Activated CD4-positive, alpha-beta T cell treated with anti-CD3 and anti-CD28 coated beads for 36 hours (primary cell): ENCODE measurements at regions not wholly inside any gene's neighbourhood (a gene's known extent, or its start where the extent isn't known, plus 50 kb on each side); places are given as distances from the start of the nearest gene placed in this dataset.

Source experiments
- ATAC-seq: fragments of 200-7000 bp; cut with Tn5 transposase; one replicate; pipeline ENCODE4 v1.10.0; 2021; ENCODE audit warnings: mild to moderate bottlenecking, moderate library complexity
- CTCF ChIA-PET: fragments of 350-600 bp; sonication (Branson Sonifier 250); formaldehyde crosslinking; loops from one replicate; lab custom pipeline; 2021; ENCODE audit warnings: antibody characterized with exemption; lab: Charles Lee
- POLR2A ChIA-PET: fragments of 350-600 bp; sonication (Branson Sonifier 250); formaldehyde crosslinking; loops from one replicate; lab custom pipeline; 2021; ENCODE audit warnings: antibody characterized with exemption, inconsistent platforms; lab: Charles Lee
- DNase-seq: peaks from one replicate; pipeline ENCODE4 v3.0.0-alpha.2; 2020
- H3K27ac Mint-ChIP-seq: one replicate; pipeline ENCODE4 v1.8.0; 2021; ENCODE audit warnings: mixed read lengths
- H3K27me3 Mint-ChIP-seq: one replicate; pipeline ENCODE4 v1.8.0; 2021; ENCODE audit warnings: mixed read lengths
- H3K36me3 Mint-ChIP-seq: one replicate; pipeline ENCODE4 v1.8.0; 2021; ENCODE audit warnings: low read depth, mixed read lengths
- H3K4me1 Mint-ChIP-seq: one replicate; pipeline ENCODE4 v1.8.0; 2021; ENCODE audit warnings: mixed read lengths
- H3K4me3 Mint-ChIP-seq: one replicate; pipeline ENCODE4 v1.8.0; 2021; ENCODE audit warnings: mild to moderate bottlenecking, moderate library complexity, mixed read lengths
- H3K9me3 Mint-ChIP-seq: one replicate; pipeline ENCODE4 v1.8.0; 2021; ENCODE audit warnings: low read depth, mixed read lengths
- intact Hi-C, 2 experiments: fragments of 100-400 bp; cut with DNase I in 1 of 2; cut with micrococcal nuclease in 1 of 2; formaldehyde crosslinking; loops; one replicate each; pipeline versions ENCODE4 v1.14.2 to v1.15.1; 2022 to 2024; cut with DNase I, micrococcal nuclease

DNA sequence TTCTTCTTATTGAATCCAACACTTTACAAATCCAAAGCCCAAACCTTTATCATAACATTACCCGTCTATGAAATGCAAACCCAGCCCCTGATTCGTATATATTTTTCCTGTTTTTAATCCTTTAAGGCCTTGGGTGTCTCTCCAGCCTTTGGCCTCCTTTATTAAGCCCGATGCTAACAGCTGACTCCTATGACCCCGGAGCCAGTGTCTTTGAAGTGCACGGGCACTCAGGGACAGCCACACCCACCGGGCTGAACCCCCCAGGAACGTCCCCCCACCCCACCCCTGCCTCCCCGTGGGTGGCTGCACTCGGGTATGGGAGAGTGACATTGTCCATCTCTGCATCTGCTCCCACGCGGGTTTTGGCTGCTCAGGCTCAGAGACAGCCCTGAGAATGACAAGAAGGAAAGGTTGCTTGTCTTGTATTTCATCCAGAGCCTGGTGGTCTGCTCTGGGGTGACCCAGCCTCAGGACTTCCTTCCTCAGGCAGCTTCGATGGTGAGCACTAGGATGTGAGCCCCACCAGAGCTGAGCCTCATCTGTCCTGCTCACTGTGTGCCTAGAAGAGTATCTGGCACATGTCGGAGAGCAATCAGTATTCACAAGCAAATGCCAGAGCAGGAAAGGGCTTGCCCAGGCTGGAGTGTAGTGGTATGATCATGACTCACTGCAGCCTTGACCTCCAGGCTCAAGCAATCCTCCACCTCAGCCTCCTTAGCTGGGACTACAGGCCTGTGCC is 210.4 kb downstream of the SKIDA1 start:
- ATAC-seq, result no peak
- no peaks in the 10 kb centered on the region for H3K36me3 Mint-ChIP-seq
- ChIA-PET POLR2A (no interaction called here), CTCF (interaction anchor here (0.6 kb wide), 1 partner anchor 218 kb away, joined by 3 read pairs; no protein-coding TSS in a partner anchor)
- H3K27me3 Mint-ChIP-seq, result no peaks in the 10 kb centered on the region
- H3K9me3 Mint-ChIP-seq, result no peaks in the 10 kb centered on the region
- H3K27ac Mint-ChIP-seq, result no peak overlapping the region
- H3K4me3 Mint-ChIP-seq, result no peak overlapping the region
- no peak for DNase-seq
- no peaks in the 10 kb centered on the region for H3K4me1 Mint-ChIP-seq
- intact Hi-C loops, result no loop called here

DNA sequence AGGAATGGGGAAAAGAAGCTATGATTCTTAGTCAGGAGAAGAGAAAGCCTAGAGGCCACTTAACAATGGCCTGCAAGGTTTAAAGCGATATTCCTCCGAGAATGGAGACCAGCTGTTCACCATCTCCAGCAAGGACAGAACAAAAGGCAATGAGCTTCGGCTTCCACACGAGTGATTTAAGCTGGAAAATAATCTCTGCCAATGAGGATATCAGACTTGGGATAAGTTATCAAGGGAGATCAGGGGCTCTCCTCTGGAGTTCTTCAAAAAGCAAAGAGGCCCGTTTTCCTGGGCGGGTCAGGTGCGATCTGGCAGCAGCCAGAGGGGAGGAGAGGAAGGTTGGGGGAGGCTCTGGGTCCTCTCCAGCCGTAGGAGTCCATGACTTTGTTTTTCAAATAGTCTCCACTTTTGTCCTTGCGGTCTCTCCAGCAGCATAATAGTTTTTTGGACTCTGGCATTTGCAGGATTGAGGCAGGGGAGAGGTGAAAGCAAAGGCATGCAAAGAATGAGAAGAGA is 211.3 kb downstream of the SKIDA1 start:
- DNase-seq (no peak), ATAC-seq (no peak)
- no peak overlapping the region for H3K27ac Mint-ChIP-seq
- no peaks in the 10 kb centered on the region for H3K27me3 Mint-ChIP-seq
- intact Hi-C loops, result no loop called here
- POLR2A ChIA-PET, result no interaction called here
- H3K9me3 Mint-ChIP-seq, result no peaks in the 10 kb centered on the region
- CTCF ChIA-PET, result interaction anchor here (0.6 to 0.9 kb wide), 5 partner anchors 35 to 1159 kb away, joined by 3 to 4 read pairs (median 3); no protein-coding TSS in a partner anchor
- H3K36me3 Mint-ChIP-seq, result no peaks in the 10 kb centered on the region
- H3K4me3 Mint-ChIP-seq, result no peak overlapping the region
- H3K4me1 Mint-ChIP-seq, result no peaks in the 10 kb centered on the region

DNA sequence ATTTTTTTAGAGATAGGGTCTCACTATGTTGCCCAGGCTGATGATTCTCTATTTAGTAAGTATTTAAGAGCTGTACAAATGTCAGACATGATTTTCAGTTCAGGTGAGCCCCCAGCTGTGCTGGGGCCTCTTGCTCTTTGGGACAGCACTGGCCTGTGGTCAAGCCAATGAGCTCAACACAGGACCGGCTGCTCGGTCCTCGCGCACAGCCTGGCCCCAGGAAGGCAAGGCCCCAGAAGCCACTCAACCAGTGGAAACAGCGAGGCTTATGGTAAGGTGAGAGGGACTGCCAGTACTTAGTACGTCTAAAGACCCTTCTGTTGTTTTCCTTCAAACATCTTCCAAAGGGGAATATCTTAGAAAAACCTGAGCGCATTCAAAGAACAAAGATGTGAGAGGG is 211.8 kb downstream of the SKIDA1 start:
- ATAC-seq (no peak), DNase-seq (no peak)
- ChIA-PET CTCF (interaction anchor here (0.6 to 0.9 kb wide), 5 partner anchors 34 to 1158 kb away, joined by 3 to 4 read pairs (median 3); no protein-coding TSS in a partner anchor), POLR2A (no interaction called here)
- Mint-ChIP-seq H3K27me3 (no peaks in the 10 kb centered on the region), H3K27ac (no peak overlapping the region), H3K9me3 (no peaks in the 10 kb centered on the region), H3K4me3 (no peak overlapping the region), H3K36me3 (no peaks in the 10 kb centered on the region), H3K4me1 (no peaks in the 10 kb centered on the region)
- intact Hi-C loops, result no loop called here

DNA sequence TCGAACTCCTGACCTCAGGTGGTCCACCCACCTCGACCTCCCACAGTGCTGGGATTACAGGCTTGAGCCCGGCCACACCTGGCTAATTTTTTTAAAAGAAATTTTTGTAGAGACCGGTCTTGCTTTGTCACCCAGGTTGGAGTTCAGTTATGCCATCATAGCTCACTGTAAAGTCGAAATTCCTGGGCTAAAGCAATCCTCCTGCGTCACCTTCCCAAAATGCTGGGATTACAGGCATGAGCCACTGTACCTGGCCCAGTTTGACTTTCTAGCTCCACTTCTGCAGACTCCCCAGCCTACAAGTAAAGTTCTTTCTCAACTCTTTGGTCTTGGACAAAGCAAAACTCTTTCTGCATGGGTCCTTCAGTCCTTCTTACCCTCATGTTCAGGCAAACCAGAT is 214.1 kb downstream of the SKIDA1 start:
- Mint-ChIP-seq H3K36me3 (no peaks in the 10 kb centered on the region), H3K27ac (no peak overlapping the region), H3K4me3 (no peak overlapping the region), H3K27me3 (no peaks in the 10 kb centered on the region), H3K4me1 (no peaks in the 10 kb centered on the region), H3K9me3 (no peaks in the 10 kb centered on the region)
- ChIA-PET CTCF (no interaction called here), POLR2A (no interaction called here)
- intact Hi-C loops, result no loop called here
- DNase-seq (no peak), ATAC-seq (no peak)

DNA sequence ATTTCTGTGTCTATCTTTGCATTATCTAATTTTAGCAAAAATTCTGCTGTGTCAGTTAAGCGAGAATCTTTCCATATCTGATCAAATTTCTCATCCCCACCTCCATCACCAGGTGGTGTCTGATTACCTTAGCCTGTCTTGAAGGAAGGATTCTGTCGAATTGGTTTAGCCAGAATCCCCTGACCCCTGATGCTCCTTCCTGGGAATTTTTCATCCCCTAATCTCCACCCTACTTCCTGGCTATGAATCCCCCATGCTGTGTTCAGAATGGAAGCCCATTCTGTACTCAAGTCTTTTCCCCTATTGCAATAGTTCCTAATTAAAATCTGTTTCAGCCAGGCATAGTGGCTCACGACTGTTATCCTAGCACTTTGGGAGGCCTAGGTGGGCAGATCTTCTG is 216.1 kb downstream of the SKIDA1 start:
- DNase-seq (no peak), ATAC-seq (no peak)
- Mint-ChIP-seq H3K4me1 (no peaks in the 10 kb centered on the region), H3K9me3 (no peaks in the 10 kb centered on the region), H3K4me3 (no peak overlapping the region), H3K27me3 (no peaks in the 10 kb centered on the region), H3K36me3 (no peaks in the 10 kb centered on the region), H3K27ac (no peak overlapping the region)
- POLR2A ChIA-PET, result no interaction called here
- CTCF ChIA-PET, result no interaction called here
- intact Hi-C loops, result no loop called here

DNA sequence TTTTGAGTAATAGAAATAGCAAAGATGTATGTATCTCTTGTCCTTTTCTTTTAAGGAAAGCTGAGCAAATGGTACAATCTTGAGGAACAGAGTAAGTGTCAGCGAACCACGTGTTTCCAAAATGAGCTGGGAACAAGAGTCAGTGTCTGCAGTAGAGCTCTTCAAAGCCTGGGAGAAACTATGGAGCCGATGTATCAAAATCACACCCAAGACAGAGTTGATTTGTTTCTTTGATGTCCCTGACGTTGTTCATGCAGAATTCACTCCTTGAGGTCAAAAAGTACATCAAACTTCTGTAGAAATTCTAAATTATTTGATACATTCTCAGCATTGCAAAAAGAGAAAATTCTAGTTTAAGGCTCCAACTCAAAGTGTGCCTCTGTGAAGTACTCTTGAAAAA is 216.5 kb downstream of the SKIDA1 start:
- H3K4me3 Mint-ChIP-seq, result no peak overlapping the region
- ATAC-seq (no peak), DNase-seq (no peak)
- H3K4me1 Mint-ChIP-seq, result no peaks in the 10 kb centered on the region
- CTCF ChIA-PET, result no interaction called here
- no peaks in the 10 kb centered on the region for H3K36me3 Mint-ChIP-seq
- POLR2A ChIA-PET, result no interaction called here
- H3K9me3 Mint-ChIP-seq, result no peaks in the 10 kb centered on the region
- H3K27me3 Mint-ChIP-seq, result no peaks in the 10 kb centered on the region
- H3K27ac Mint-ChIP-seq, result no peak overlapping the region
- intact Hi-C loops, result no loop called here

DNA sequence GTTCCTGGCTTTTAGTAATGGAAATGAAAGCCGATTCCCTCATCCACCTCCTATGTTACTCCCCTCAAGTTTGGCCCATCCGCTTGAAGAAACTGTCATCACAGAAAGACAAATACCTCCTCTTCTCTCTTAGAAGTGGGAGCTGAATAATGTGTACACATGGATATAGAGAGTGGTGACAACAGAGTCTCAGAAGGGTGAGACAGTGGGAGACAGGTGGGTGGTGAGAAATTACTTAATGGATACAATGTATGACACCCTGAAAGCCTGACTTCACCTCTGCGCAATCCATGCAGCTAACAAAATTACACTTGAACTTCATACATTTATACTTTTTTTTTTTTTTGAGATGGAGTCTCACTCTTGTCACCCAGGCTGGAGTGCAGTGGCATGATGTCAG is 217.5 kb downstream of the SKIDA1 start:
- Mint-ChIP-seq H3K9me3 (no peaks in the 10 kb centered on the region), H3K27me3 (no peaks in the 10 kb centered on the region), H3K4me1 (no peaks in the 10 kb centered on the region), H3K4me3 (no peak overlapping the region), H3K27ac (no peak overlapping the region), H3K36me3 (no peaks in the 10 kb centered on the region)
- ChIA-PET POLR2A (no interaction called here), CTCF (interaction anchor here (0.6 kb wide), 1 partner anchor 229 kb away, joined by 4 read pairs; no protein-coding TSS in a partner anchor)
- DNase-seq (no peak), ATAC-seq (no peak)
- intact Hi-C loops, result no loop called here

DNA sequence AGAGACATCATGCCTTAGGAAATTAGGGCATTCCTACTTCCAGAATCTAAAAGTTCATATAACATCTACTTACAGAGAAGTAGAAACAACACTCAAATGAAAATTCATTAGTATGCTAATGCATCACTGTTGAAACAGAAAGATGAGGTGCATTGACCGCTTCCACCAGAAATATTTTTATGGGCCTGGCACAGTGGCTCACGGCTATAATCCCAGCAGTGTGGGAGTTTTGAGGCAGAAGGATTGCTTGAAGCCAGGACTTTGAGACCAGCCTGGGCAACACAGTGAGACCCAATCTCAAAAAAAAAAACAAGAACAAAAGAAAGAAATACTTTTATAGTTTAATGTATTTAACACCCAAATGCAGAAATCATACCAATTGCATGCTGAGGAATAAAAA is 220.9 kb downstream of the SKIDA1 start:
- CTCF ChIA-PET, result no interaction called here

DNA sequence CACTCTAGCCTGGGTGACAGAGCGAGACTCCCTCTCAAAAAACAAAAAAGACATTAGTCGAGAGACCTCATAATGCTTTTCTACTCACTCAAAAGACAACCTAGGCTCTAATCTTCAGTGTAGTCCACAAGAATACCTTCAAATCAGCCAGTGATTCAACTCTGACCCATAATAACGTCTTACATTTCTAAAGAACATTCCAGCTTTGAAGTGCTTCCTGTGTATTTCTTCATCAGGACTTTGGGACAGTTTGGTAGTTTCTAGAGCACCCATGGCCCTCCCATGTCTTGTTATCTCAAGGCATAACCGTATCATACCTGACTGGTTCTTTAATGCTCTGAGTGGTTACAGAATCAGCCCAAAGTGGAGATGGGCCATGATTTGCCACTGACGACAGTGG is 221.3 kb downstream of the SKIDA1 start:
- ChIA-PET CTCF (no interaction called here), POLR2A (no interaction called here)
- H3K27ac Mint-ChIP-seq, result no peak overlapping the region
- no peaks in the 10 kb centered on the region for H3K27me3 Mint-ChIP-seq
- H3K9me3 Mint-ChIP-seq, result no peaks in the 10 kb centered on the region
- DNase-seq (no peak), ATAC-seq (no peak)
- H3K4me1 Mint-ChIP-seq, result no peaks in the 10 kb centered on the region
- H3K4me3 Mint-ChIP-seq, result no peak overlapping the region
- H3K36me3 Mint-ChIP-seq, result no peaks in the 10 kb centered on the region
- intact Hi-C loops, result no loop called here

More for the DNA sequence above, 220.9 kb downstream of the SKIDA1 start:
- DNase-seq, result no peak
- Mint-ChIP-seq H3K27me3 (no peaks in the 10 kb centered on the region), H3K4me3 (no peak overlapping the region), H3K9me3 (no peaks in the 10 kb centered on the region), H3K4me1 (no peaks in the 10 kb centered on the region), H3K27ac (no peak overlapping the region), H3K36me3 (no peaks in the 10 kb centered on the region)
- intact Hi-C loops, result no loop called here
- POLR2A ChIA-PET, result no interaction called here
- ATAC-seq, result no peak

DNA sequence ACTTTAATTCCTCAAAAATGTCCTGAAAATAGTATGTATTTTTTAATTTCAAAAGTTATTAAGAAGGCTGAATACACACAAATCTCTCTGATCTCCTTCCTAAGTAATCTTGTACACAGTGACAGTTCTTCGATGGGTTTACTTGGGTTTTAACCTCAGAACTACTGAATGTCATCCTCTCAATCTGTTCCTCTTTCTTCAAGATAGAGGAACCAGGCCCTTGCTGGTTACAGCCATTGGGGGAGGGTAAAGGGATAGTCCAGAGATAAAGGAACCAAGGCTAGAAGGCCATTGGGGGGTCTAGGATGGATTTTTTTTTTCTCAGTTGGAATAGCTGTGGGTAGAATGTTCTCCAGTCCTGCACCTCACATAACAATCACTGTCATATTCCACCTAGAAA is 224.9 kb downstream of the SKIDA1 start:
- DNase-seq, result no peak
- ATAC-seq, result no peak
- no peaks in the 10 kb centered on the region for H3K27me3 Mint-ChIP-seq
- H3K4me3 Mint-ChIP-seq, result no peak overlapping the region
- no peaks in the 10 kb centered on the region for H3K36me3 Mint-ChIP-seq
- no peak overlapping the region for H3K27ac Mint-ChIP-seq
- ChIA-PET POLR2A (no interaction called here), CTCF (no interaction called here)
- intact Hi-C loops, result no loop called here
- no peaks in the 10 kb centered on the region for H3K9me3 Mint-ChIP-seq
- no peaks in the 10 kb centered on the region for H3K4me1 Mint-ChIP-seq

DNA sequence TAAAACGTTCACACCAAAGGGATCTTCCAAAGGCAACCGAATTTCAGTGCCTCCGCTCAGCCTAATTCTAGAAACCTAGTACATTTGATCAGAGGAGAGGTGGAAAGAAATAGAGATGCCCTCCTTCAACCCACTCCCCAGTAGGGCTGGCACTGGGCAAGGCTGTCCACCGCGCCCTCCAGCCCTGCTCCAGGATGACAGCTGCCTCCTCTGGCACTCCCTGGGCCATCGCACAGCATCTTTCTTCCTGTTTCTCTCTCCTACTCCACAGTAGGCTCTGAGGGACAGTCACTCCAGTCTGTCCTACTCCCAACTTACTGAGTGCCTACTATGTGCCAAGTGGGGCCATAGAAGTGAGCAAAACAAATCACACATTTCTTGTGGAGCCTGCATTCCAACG is 226.2 kb downstream of the SKIDA1 start:
- ATAC-seq, result no peak
- CTCF ChIA-PET, result no interaction called here

DNA sequence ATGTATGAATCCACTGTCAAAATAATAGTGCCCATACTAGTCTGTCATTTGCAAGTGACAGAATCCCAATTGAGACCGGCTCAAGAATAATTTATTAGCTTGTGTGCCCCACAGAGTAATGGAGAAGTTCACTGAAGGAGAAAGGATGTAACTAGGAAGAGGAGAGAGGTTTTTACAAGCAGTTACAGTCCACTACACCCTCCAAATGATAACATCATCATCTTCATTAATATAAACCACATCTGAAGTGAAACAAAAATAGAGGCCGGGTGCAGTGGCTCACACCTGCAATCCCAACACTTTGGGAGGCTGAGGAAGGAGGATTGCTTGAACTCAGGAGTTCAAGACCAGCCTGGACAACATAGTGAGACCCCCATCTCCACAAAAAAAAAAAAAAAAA is 226.8 kb downstream of the SKIDA1 start:
- ATAC-seq (no peak), DNase-seq (no peak)
- Mint-ChIP-seq H3K27me3 (peaks cover 6% of the 10 kb centered on the region), H3K36me3 (no peaks in the 10 kb centered on the region), H3K4me3 (no peak overlapping the region), H3K4me1 (no peaks in the 10 kb centered on the region), H3K27ac (no peak overlapping the region), H3K9me3 (no peaks in the 10 kb centered on the region)
- intact Hi-C loops, result no loop called here
- POLR2A ChIA-PET, result no interaction called here
- CTCF ChIA-PET, result no interaction called here

More for the DNA sequence above, 226.2 kb downstream of the SKIDA1 start:
- H3K36me3 Mint-ChIP-seq, result no peaks in the 10 kb centered on the region
- intact Hi-C loops, result no loop called here
- DNase-seq, result no peak
- H3K4me3 Mint-ChIP-seq, result no peak overlapping the region
- H3K27me3 Mint-ChIP-seq, result peaks cover 2% of the 10 kb centered on the region
- H3K9me3 Mint-ChIP-seq, result no peaks in the 10 kb centered on the region
- H3K27ac Mint-ChIP-seq, result no peak overlapping the region
- POLR2A ChIA-PET, result no interaction called here
- no peaks in the 10 kb centered on the region for H3K4me1 Mint-ChIP-seq
